Small intestine (tissue), 7 donors: ENCODE measurements at regions not wholly inside any gene's neighbourhood (a gene's known extent, or its start where the extent isn't known, plus 50 kb on each side); places are given as distances from the start of the nearest gene placed in this dataset.
"Not testable (repeated sequence)": the region's sequence is repeated elsewhere in the genome, so short reads cannot be mapped to it uniquely, and the experiment has no call there.

Experiments
- DNase-seq, 2 donors: peaks; one replicate each; pipeline versions ENCODE4 v3.0.0 to v3.0.0-alpha.2; 2013
- FAIRE-seq: peaks from 2 replicates; lab custom pipeline; 2012; peaks lifted over from hg19 to GRCh38; lab: Jason Lieb, UNC
- H3K27ac ChIP-seq, 3 donors: one replicate each; pipeline ENCODE4 v1.5.1; 2013; ENCODE audit warnings: low read length in 2 of 3, mild to moderate bottlenecking in 2 of 3, control low read depth in 1 of 3, inconsistent platforms in 1 of 3, low read depth in 1 of 3, moderate library complexity in 1 of 3
- H3K27me3 ChIP-seq, 3 donors: one replicate each; pipeline ENCODE4 v1.6.1; 2013; ENCODE audit warnings: low read length in 3 of 3, inconsistent platforms in 1 of 3; ENCODE audit not compliant: control insufficient read depth in 3 of 3, insufficient read depth in 3 of 3
- H3K36me3 ChIP-seq, 3 donors: one replicate each; pipeline ENCODE4 v1.6.1; 2013; ENCODE audit warnings: low read length in 3 of 3, inconsistent platforms in 1 of 3, low read depth in 1 of 3, mild to moderate bottlenecking in 1 of 3, moderate library complexity in 1 of 3; ENCODE audit not compliant: control insufficient read depth in 3 of 3, insufficient read depth in 2 of 3
- H3K4me1 ChIP-seq, 3 donors: one replicate each; pipeline ENCODE4 v1.6.1; 2013; ENCODE audit warnings: low read length in 2 of 3, inconsistent platforms in 1 of 3, low read depth in 1 of 3, mild to moderate bottlenecking in 1 of 3, moderate library complexity in 1 of 3; ENCODE audit not compliant: control insufficient read depth in 3 of 3, insufficient read depth in 2 of 3
- H3K4me3 ChIP-seq, 3 donors: one replicate each; pipeline ENCODE4 v1.5.1; 2013; ENCODE audit warnings: low read length in 3 of 3, control low read depth in 1 of 3, inconsistent platforms in 1 of 3, low read depth in 1 of 3, mild to moderate bottlenecking in 1 of 3, moderate library complexity in 1 of 3
- H3K9me3 ChIP-seq, 2 donors: one replicate each; pipeline ENCODE4 v1.6.1; 2013; ENCODE audit warnings: low read depth in 1 of 2, low read length in 1 of 2; ENCODE audit not compliant: control insufficient read depth in 2 of 2, insufficient read depth in 1 of 2
- WGBS, 3 donors: extraction: QIAGEN DNeasy Blood & Tissue Kit; methylation state at CpG; one replicate each; pipeline ENCODE4 v1.1.7; 2013; 5-methylcytosine and 5-hydroxymethylcytosine counted together
- donor health status: healthy with polysubstance abuse.
- donor health status: control.
- donor health status: control.
- donor health status: Bipolar disorder and iron deficiency.
- donor health status: healthy.

GRCh38 chr15:23873613-23874012 lies 186.5 kb upstream of the NDN start:
- WGBS, 3 donors = 80 to 83% (median 81%) methylated on average over 8 of the region's 8 CpGs
- H3K4me1 ChIP-seq, H3K36me3 ChIP-seq, H3K9me3 ChIP-seq, H3K4me3 ChIP-seq, H3K27ac ChIP-seq, FAIRE-seq, H3K27me3 ChIP-seq, DNase-seq: not testable (repeated sequence)

- peaks cover 0 to 3% of the 10 kb centered on the region in 2 donors for H3K9me3 ChIP-seq
- H3K27ac ChIP-seq = no peak overlapping the region
- no peaks in the 10 kb centered on the region for H3K36me3 ChIP-seq
- DNase-seq = peak; percentile 25 to 73
- no peak for FAIRE-seq
- WGBS, 3 donors = 34 to 41% (median 39%) methylated on average over 36 of the region's 36 CpGs
- no peak overlapping the region for H3K4me3 ChIP-seq
- H3K27me3 ChIP-seq = no peaks in the 10 kb centered on the region
- no peaks in the 10 kb centered on the region for H3K4me1 ChIP-seq
Observed at GRCh38 chr15:23877502-23878412, 190.7 kb upstream of the NDN start.

- Histone ChIP-seq H3K27ac (no peak overlapping the region), H3K36me3 (no peaks in the 10 kb centered on the region), H3K9me3 (peaks cover 0 to 3% of the 10 kb centered on the region in 2 donors), H3K27me3 (no peaks in the 10 kb centered on the region), H3K4me1 (no peaks in the 10 kb centered on the region), H3K4me3 (no peak overlapping the region)
- FAIRE-seq (no peak), DNase-seq (no peak)
- 79 to 80% (median 80%) methylated on average over 9 of the region's 9 CpGs for WGBS, 3 donors
Observed at GRCh38 chr15:23881291-23881690, 194.2 kb upstream of the NDN start.

- Histone ChIP-seq H3K4me3 (no peak overlapping the region), H3K4me1 (no peaks in the 10 kb centered on the region), H3K27ac (no peak overlapping the region), H3K27me3 (no peaks in the 10 kb centered on the region), H3K9me3 (peaks cover 0 to 3% of the 10 kb centered on the region in 2 donors), H3K36me3 (no peaks in the 10 kb centered on the region)
- 53 to 61% (median 59%) methylated on average over 2 of the region's 2 CpGs for WGBS, 3 donors
- no peak for FAIRE-seq
- DNase-seq = no peak
Observed at GRCh38 chr15:23890218-23890617, 203.1 kb upstream of the NDN start.

DNA sequence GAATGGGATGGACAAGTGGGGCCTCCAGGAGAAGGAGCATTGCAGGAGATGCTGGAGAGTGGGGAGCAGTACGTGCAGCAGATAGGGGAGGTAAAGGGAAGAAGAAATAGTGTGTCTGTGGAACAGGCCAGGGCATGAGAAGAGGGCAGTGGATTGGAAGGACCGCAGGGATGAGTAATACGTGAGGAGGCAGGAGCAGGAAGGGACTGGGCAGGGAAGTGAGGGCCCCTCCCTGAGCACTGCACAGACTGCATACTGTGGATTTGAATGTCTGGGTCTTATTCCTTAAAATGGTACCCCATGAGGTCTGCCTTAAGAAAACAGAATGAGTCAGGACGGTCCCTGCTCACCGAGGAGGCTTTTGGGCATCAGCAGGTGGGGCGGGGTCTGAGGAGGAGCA lies 210.0 kb upstream of the NDN start:
- WGBS, 3 donors = 64 to 75% (median 65%) methylated on average over 6 of the region's 6 CpGs
- H3K27me3 ChIP-seq = no peaks in the 10 kb centered on the region
- peak overlapping the region in 1 of 3 donors; percentile 27 for H3K4me3 ChIP-seq
- peaks cover 0 to 4% of the 10 kb centered on the region in 2 donors for H3K9me3 ChIP-seq
- no peaks in the 10 kb centered on the region for H3K36me3 ChIP-seq
- no peak overlapping the region for H3K27ac ChIP-seq
- DNase-seq (no peak), FAIRE-seq (no peak)
- H3K4me1 ChIP-seq = no peaks in the 10 kb centered on the region

GRCh38 chr15:23897531-23897930 lies 210.4 kb upstream of the NDN start:
- H3K4me3 ChIP-seq = peak overlapping the region in 1 of 3 donors; percentile 27
- DNase-seq (no peak), FAIRE-seq (no peak)
- no peak overlapping the region for H3K27ac ChIP-seq
- no peaks in the 10 kb centered on the region for H3K36me3 ChIP-seq
- no peaks in the 10 kb centered on the region for H3K27me3 ChIP-seq
- H3K9me3 ChIP-seq = peaks cover 0 to 4% of the 10 kb centered on the region in 2 donors
- 43 to 65% (median 46%) methylated on average over 24 of the region's 24 CpGs for WGBS, 3 donors
- H3K4me1 ChIP-seq = no peaks in the 10 kb centered on the region

- H3K27me3 ChIP-seq = no peaks in the 10 kb centered on the region
- peaks cover 0 to 3% of the 10 kb centered on the region in 2 donors for H3K9me3 ChIP-seq
- FAIRE-seq = no peak
- no peak overlapping the region for H3K4me3 ChIP-seq
- no peak overlapping the region for H3K27ac ChIP-seq
- 36 to 47% (median 37%) methylated on average over 2 of the region's 2 CpGs for WGBS, 3 donors
- no peaks in the 10 kb centered on the region for H3K36me3 ChIP-seq
- no peak for DNase-seq
- H3K4me1 ChIP-seq = no peaks in the 10 kb centered on the region
Observed at GRCh38 chr15:23910030-23910429, 222.9 kb upstream of the NDN start.

GRCh38 chr15:23912191-23912590 lies 225.1 kb upstream of the NDN start:
- H3K27me3 ChIP-seq = no peaks in the 10 kb centered on the region
- no peak overlapping the region for H3K4me3 ChIP-seq
- FAIRE-seq (no peak), DNase-seq (no peak)
- no peaks in the 10 kb centered on the region for H3K4me1 ChIP-seq
- no peaks in the 10 kb centered on the region for H3K36me3 ChIP-seq
- peaks cover 0 to 3% of the 10 kb centered on the region in 2 donors for H3K9me3 ChIP-seq
- WGBS, 3 donors = 29 to 47% (median 45%) methylated on average over 12 of the region's 12 CpGs
- H3K27ac ChIP-seq = no peak overlapping the region
